ENCODE measurements at regions not wholly inside any gene's neighbourhood (a gene's known extent, or its start where the extent isn't known, plus 50 kb on each side); places are given as distances from the start of the nearest gene placed in this dataset.

GRCh38 chr11:82557274-82557673 is 176.4 kb downstream of the FAM181B start:
- no peaks in the 10 kb centered on the region for H3K9me3 ChIP-seq (ENCODE audit: low read depth)
- Mint-ChIP-seq H3K36me3 (no peaks in the 10 kb centered on the region), H3K4me3 (no peak overlapping the region), H3K9me3 (no peaks in the 10 kb centered on the region), H3K4me1 (peaks cover 3% of the 10 kb centered on the region), H3K27ac (no peak overlapping the region), H3K27me3 (ENCODE audit: insufficient read depth, low read depth) (no peaks in the 10 kb centered on the region)
- H3K4me3 ChIP-seq: no peak overlapping the region
- H3K9ac ChIP-seq: no peak overlapping the region
- no peaks in the 10 kb centered on the region for H3K27me3 ChIP-seq
- H3K4me1 ChIP-seq: no peaks in the 10 kb centered on the region
- DNase-seq (ENCODE audit: low spot score): no peak
- H2AFZ ChIP-seq (replicated peaks): no peak overlapping the region
- TF ChIP-seq EZH2phosphoT487 (IDR thresholded peaks at IDR 0.05): no peak
- TF ChIP-seq, protein P1, sequence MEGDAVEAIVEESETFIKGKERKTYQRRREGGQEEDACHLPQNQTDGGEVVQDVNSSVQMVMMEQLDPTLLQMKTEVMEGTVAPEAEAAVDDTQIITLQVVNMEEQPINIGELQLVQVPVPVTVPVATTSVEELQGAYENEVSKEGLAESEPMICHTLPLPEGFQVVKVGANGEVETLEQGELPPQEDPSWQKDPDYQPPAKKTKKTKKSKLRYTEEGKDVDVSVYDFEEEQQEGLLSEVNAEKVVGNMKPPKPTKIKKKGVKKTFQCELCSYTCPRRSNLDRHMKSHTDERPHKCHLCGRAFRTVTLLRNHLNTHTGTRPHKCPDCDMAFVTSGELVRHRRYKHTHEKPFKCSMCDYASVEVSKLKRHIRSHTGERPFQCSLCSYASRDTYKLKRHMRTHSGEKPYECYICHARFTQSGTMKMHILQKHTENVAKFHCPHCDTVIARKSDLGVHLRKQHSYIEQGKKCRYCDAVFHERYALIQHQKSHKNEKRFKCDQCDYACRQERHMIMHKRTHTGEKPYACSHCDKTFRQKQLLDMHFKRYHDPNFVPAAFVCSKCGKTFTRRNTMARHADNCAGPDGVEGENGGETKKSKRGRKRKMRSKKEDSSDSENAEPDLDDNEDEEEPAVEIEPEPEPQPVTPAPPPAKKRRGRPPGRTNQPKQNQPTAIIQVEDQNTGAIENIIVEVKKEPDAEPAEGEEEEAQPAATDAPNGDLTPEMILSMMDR (IDR thresholded peaks at IDR 0.05): no peak
- no peak for TF ChIP-seq EZH2 (IDR thresholded peaks at IDR 0.05)
- H3K27ac ChIP-seq: no peak overlapping the region
- no peaks in the 10 kb centered on the region for H3K79me2 ChIP-seq (ENCODE audit: low read depth)
- H3K36me3 ChIP-seq: no peaks in the 10 kb centered on the region
- no peaks in the 10 kb centered on the region for H3F3A ChIP-seq (ENCODE audit: low read depth)
- H4K20me1 ChIP-seq (ENCODE audit: low read depth): no peaks in the 10 kb centered on the region
- no peak overlapping the region for H3K4me2 ChIP-seq

DNA sequence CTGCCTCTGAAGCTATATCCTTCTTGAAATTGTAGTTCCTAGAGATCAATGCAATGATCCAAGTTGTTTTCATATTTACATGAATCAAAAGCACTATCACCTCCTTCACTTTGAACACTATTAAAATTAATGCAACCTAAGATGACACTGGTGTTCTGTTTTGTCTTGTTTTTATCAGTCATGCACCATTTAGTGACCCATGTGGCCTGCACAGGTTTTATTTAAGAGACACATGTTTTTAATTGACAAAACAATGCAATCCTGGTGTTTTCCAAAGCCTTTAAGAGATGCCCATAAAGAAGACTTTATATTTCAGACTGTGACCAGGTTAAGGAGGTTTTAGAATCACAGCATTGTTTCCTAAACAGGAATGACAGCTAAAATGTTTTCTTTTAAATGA is 177.5 kb downstream of the FAM181B start:
- Mint-ChIP-seq H3K27ac (no peak overlapping the region), H3K27me3 (ENCODE audit: insufficient read depth, low read depth) (no peaks in the 10 kb centered on the region)

DNA sequence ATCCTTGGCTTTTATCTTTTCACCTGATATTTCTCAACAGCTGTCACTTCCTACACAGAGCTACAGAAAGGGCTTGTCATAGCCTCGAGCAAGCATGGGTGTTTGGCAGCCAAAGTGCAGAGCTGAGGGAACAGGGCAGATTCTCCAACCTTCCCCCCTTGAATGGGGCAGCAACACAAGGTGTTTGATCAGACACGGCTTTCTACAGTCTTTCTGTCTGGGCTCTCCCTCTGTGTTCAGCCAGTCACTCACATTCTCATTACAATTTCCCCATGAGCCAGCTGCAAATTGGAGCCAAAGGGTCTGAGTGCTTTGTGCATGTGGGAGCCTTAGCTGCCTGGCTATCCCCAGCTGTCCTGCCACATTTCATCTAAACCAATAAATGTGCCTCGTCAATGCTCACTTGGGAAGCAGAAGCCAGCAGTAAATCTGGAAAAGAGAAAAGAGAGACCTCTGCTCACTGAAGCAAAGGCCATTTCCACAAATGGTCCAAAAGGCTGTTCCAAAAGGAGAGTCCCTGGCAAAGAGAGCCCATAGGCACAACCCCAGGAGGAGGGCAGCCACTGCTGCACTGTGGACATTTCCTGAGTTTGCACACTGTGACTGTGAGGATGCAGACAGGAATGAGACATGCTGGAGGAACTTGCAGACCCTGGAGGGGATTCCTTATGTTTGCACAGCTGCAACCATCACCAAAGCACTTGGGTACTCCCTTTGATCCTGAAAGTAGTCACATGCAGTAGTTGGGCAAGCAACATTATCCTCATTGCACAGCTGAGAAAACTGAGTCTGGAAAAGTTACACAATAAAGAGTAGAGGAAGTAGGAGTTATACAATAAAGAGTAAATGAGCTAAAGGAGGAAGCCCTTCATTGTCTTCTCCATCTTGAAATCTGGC is 186.8 kb downstream of the FAM181B start:
- Histone ChIP-seq H3K36me3 (no peaks in the 10 kb centered on the region), H3K9me3 (ENCODE audit: low read depth) (no peaks in the 10 kb centered on the region), H3K4me3 (no peak overlapping the region), H3K4me1 (peaks cover 10% of the 10 kb centered on the region), H2AFZ (replicated peaks) (peak overlapping the region; percentile 2), H3F3A (ENCODE audit: low read depth) (no peaks in the 10 kb centered on the region), H4K20me1 (ENCODE audit: low read depth) (no peaks in the 10 kb centered on the region), H3K4me2 (peak overlapping the region; percentile 10), H3K79me2 (ENCODE audit: low read depth) (no peaks in the 10 kb centered on the region), H3K9ac (no peak overlapping the region), H3K27ac (no peak overlapping the region), H3K27me3 (no peaks in the 10 kb centered on the region)
- H3K4me1 Mint-ChIP-seq: peaks cover 8% of the 10 kb centered on the region
- peak; percentile 18 for DNase-seq (ENCODE audit: low spot score)
- peaks cover 2% of the 10 kb centered on the region for H3K27me3 Mint-ChIP-seq (ENCODE audit: insufficient read depth, low read depth)
- H3K4me3 Mint-ChIP-seq: no peak overlapping the region
- H3K36me3 Mint-ChIP-seq: no peaks in the 10 kb centered on the region
- TF ChIP-seq, protein P1 (IDR thresholded peaks at IDR 0.05): no peak
- TF ChIP-seq EZH2 (IDR thresholded peaks at IDR 0.05) (no peak), EZH2phosphoT487 (IDR thresholded peaks at IDR 0.05) (no peak)
- no peak overlapping the region for H3K27ac Mint-ChIP-seq
- no peaks in the 10 kb centered on the region for H3K9me3 Mint-ChIP-seq

More for the DNA sequence above, 177.5 kb downstream of the FAM181B start:
- no peaks in the 10 kb centered on the region for H3K4me1 ChIP-seq
- no peaks in the 10 kb centered on the region for H3K36me3 ChIP-seq
- TF ChIP-seq, protein P1 (IDR thresholded peaks at IDR 0.05): no peak
- no peak for TF ChIP-seq EZH2phosphoT487 (IDR thresholded peaks at IDR 0.05)
- TF ChIP-seq EZH2 (IDR thresholded peaks at IDR 0.05): no peak
- peaks cover 3% of the 10 kb centered on the region for H3K4me1 Mint-ChIP-seq
- H3K4me3 Mint-ChIP-seq: no peak overlapping the region
- no peak for DNase-seq (ENCODE audit: low spot score)
- no peak overlapping the region for H3K4me2 ChIP-seq
- H3K27ac ChIP-seq: no peak overlapping the region
- no peaks in the 10 kb centered on the region for H4K20me1 ChIP-seq (ENCODE audit: low read depth)
- no peak overlapping the region for H3K4me3 ChIP-seq
- H3K9me3 ChIP-seq (ENCODE audit: low read depth): no peaks in the 10 kb centered on the region
- H2AFZ ChIP-seq (replicated peaks): no peak overlapping the region
- no peaks in the 10 kb centered on the region for H3K9me3 Mint-ChIP-seq
- H3K36me3 Mint-ChIP-seq: no peaks in the 10 kb centered on the region
- H3K79me2 ChIP-seq (ENCODE audit: low read depth): no peaks in the 10 kb centered on the region
- no peaks in the 10 kb centered on the region for H3K27me3 ChIP-seq
- H3F3A ChIP-seq (ENCODE audit: low read depth): no peaks in the 10 kb centered on the region
- no peak overlapping the region for H3K9ac ChIP-seq

Measured in neural progenitor cell (in vitro differentiated cells).